A673 (cell line): ENCODE measurements at regions not wholly inside any gene's neighbourhood (a gene's known extent, or its start where the extent isn't known, plus 50 kb on each side); places are given as distances from the start of the nearest gene placed in this dataset.

ENCODE experiments used
- EZH2 ChIP-seq: fragments of 200-600 bp; sonication (generic); IDR thresholded peaks from 2 replicates; pipeline ENCODE4 v1.6.1; 2017; ENCODE audit warnings: borderline replicate concordance, low read depth, mild to moderate bottlenecking, mixed read lengths, antibody characterized with exemption, low read length; ENCODE audit not compliant: poor library complexity, severe bottlenecking
- TF ChIP-seq, protein P1 (sequence below): fragments of 300-800, 200-600 bp; sonication (generic); conservative IDR thresholded peaks from 2 replicates; pipeline ENCODE4 v1.5.1; 2017; ENCODE audit warnings: low read depth, mild to moderate bottlenecking, antibody characterized with exemption, low read length, moderate library complexity, mixed read lengths

DNA sequence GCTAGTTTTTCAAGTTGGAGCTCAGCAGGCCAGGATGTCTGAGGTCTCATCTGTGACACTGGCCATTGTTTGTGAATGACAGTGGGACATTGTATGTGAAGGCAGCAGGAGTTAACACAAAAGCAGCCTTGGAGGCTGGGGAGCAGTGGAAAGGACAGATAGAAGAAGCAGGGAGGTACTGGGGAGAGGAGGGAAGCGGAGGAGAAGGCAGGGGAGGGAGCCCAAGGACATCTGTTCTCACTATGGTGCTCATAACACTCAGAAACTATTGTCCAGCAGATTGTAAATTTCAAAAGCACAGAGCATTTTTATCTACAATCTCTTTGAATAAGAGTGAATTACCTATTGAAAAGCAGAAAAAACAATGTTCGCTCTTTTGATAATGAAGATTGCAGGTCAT, 253.6 kb upstream of the DIPK2B start:
- TF ChIP-seq, protein P1, sequence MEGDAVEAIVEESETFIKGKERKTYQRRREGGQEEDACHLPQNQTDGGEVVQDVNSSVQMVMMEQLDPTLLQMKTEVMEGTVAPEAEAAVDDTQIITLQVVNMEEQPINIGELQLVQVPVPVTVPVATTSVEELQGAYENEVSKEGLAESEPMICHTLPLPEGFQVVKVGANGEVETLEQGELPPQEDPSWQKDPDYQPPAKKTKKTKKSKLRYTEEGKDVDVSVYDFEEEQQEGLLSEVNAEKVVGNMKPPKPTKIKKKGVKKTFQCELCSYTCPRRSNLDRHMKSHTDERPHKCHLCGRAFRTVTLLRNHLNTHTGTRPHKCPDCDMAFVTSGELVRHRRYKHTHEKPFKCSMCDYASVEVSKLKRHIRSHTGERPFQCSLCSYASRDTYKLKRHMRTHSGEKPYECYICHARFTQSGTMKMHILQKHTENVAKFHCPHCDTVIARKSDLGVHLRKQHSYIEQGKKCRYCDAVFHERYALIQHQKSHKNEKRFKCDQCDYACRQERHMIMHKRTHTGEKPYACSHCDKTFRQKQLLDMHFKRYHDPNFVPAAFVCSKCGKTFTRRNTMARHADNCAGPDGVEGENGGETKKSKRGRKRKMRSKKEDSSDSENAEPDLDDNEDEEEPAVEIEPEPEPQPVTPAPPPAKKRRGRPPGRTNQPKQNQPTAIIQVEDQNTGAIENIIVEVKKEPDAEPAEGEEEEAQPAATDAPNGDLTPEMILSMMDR: no peak
- TF ChIP-seq EZH2: no peak
